ENCODE measurements at regions not wholly inside any gene's neighbourhood (a gene's known extent, or its start where the extent isn't known, plus 50 kb on each side); places are given as distances from the start of the nearest gene placed in this dataset.

- TF ChIP-seq, protein P1, sequence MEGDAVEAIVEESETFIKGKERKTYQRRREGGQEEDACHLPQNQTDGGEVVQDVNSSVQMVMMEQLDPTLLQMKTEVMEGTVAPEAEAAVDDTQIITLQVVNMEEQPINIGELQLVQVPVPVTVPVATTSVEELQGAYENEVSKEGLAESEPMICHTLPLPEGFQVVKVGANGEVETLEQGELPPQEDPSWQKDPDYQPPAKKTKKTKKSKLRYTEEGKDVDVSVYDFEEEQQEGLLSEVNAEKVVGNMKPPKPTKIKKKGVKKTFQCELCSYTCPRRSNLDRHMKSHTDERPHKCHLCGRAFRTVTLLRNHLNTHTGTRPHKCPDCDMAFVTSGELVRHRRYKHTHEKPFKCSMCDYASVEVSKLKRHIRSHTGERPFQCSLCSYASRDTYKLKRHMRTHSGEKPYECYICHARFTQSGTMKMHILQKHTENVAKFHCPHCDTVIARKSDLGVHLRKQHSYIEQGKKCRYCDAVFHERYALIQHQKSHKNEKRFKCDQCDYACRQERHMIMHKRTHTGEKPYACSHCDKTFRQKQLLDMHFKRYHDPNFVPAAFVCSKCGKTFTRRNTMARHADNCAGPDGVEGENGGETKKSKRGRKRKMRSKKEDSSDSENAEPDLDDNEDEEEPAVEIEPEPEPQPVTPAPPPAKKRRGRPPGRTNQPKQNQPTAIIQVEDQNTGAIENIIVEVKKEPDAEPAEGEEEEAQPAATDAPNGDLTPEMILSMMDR (IDR thresholded peaks at IDR 0.05) = no peak
- TF ChIP-seq POLR2A (IDR thresholded peaks at IDR 0.05) = no peak
These were observed 196.7 kb upstream of the NSMCE3 start for GRCh38 chr15:29466292-29466691.
